ENCODE measurements at regions not wholly inside any gene's neighbourhood (a gene's known extent, or its start where the extent isn't known, plus 50 kb on each side); places are given as distances from the start of the nearest gene placed in this dataset.

GRCh38 chr1:63009421-63009820 is 225.5 kb downstream of the ATG4C start:
- no peak overlapping the region for H3K4me3 ChIP-seq
- no peaks in the 10 kb centered on the region for H3K4me1 ChIP-seq (replicated peaks in 1 of 2)
- no peak for TF ChIP-seq CTCF (IDR thresholded peaks at IDR 0.05)
- TF ChIP-seq POLR2A (IDR thresholded peaks at IDR 0.05) = no peak
- H3K27me3 ChIP-seq = peaks cover 8% of the 10 kb centered on the region
- DNase-seq = no peak
- H3K9me3 ChIP-seq (replicated peaks in 1 of 3) = no peaks in the 10 kb centered on the region
- no peaks in the 10 kb centered on the region for H3K36me3 ChIP-seq (replicated peaks in 1 of 2)
- H3K27ac ChIP-seq = no peak overlapping the region
- intact Hi-C loops (cut with DNase I) = no loop called here
- WGBS, 4 donors = 69 to 85% (median 82%) methylated on average over 3 of the region's 3 CpGs

- H3K27me3 ChIP-seq = no peaks in the 10 kb centered on the region
- H3K27ac ChIP-seq = no peak overlapping the region
- 73 to 80% (median 77%) methylated on average over 8 of the region's 8 CpGs for WGBS, 4 donors
- no peaks in the 10 kb centered on the region for H3K4me1 ChIP-seq (replicated peaks in 1 of 2)
- no peak for DNase-seq
- H3K36me3 ChIP-seq (replicated peaks in 1 of 2) = no peaks in the 10 kb centered on the region
- intact Hi-C loops (cut with DNase I) = no loop called here
- H3K4me3 ChIP-seq = no peak overlapping the region
- no peak for TF ChIP-seq POLR2A (IDR thresholded peaks at IDR 0.05)
- no peaks in the 10 kb centered on the region for H3K9me3 ChIP-seq (replicated peaks in 1 of 3)
Observed at GRCh38 chr1:63010913-63011660, 227.2 kb downstream of the ATG4C start.

- no peak overlapping the region for H3K4me3 ChIP-seq
- no peaks in the 10 kb centered on the region for H3K4me1 ChIP-seq (replicated peaks in 1 of 2)
- 34 to 44% (median 39%) methylated on average over 6 of the region's 6 CpGs for WGBS, 4 donors
- no peak overlapping the region for H3K27ac ChIP-seq
- intact Hi-C loops (cut with DNase I) = no loop called here
- no peaks in the 10 kb centered on the region for H3K27me3 ChIP-seq
- H3K36me3 ChIP-seq (replicated peaks in 1 of 2) = no peaks in the 10 kb centered on the region
- TF ChIP-seq CTCF (IDR thresholded peaks at IDR 0.05) (no peak), POLR2A (IDR thresholded peaks at IDR 0.05) (no peak)
- DNase-seq = peak; percentile 15 to 67 (median 41)
- H3K9me3 ChIP-seq (replicated peaks in 1 of 3) = no peaks in the 10 kb centered on the region
Observed at GRCh38 chr1:63012339-63012738, 228.4 kb downstream of the ATG4C start.

DNA sequence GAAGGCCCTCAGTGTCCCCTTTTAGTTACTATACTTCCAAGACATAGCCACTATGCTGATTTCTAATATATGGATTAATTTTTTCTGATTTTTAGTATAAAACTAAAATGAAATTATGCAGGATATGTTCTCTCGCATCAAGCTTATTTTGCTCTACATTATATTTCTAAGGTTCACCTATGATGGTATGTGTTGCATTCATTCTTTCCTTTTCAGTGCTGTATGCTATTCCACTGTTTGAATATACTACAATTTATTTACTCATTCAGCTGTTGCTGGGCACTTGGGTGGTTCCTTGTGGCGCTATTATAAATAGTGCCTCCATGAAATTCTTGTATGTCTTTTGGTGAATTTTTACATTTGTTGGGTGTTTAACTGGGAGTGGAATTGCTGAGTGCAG is 230.3 kb downstream of the ATG4C start:
- intact Hi-C loops (cut with DNase I) = no loop called here
- Histone ChIP-seq H3K4me1 (replicated peaks in 1 of 2) (no peaks in the 10 kb centered on the region), H3K4me3 (no peak overlapping the region), H3K27ac (no peak overlapping the region), H3K36me3 (replicated peaks in 1 of 2) (no peaks in the 10 kb centered on the region), H3K9me3 (replicated peaks in 1 of 3) (no peaks in the 10 kb centered on the region), H3K27me3 (no peaks in the 10 kb centered on the region)
- no peak for DNase-seq
- TF ChIP-seq CTCF (IDR thresholded peaks at IDR 0.05) (no peak), POLR2A (IDR thresholded peaks at IDR 0.05) (no peak)
- WGBS, 4 donors = 82 to 95% (median 87%) methylated on average over 2 of the region's 2 CpGs

DNA sequence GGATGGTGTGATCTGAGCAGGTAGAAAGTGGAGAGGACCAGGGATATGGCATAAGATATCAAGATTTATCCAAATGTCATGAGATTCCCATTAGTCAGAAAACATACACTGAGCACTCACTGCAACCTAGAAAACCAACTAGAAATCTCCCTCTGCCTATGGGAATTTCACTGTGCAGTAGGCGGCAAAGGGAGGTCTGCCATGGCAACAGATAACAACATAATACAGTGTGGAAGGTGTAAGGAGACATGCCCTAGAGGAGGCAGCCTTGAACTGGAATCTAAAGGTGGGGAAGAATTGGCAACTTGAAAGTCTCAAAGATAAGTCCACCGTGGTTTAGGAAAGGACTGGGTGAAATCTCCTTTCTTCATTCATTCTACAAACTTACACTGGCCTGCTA is 238.4 kb downstream of the ATG4C start:
- no peaks in the 10 kb centered on the region for H3K27me3 ChIP-seq
- no peak for DNase-seq
- no peak overlapping the region for H3K27ac ChIP-seq
- H3K4me3 ChIP-seq = no peak overlapping the region
- no peak for TF ChIP-seq POLR2A (IDR thresholded peaks at IDR 0.05)
- no peak for TF ChIP-seq CTCF (IDR thresholded peaks at IDR 0.05)
- H3K36me3 ChIP-seq (replicated peaks in 1 of 2) = no peaks in the 10 kb centered on the region
- H3K4me1 ChIP-seq (replicated peaks in 1 of 2) = no peaks in the 10 kb centered on the region
- intact Hi-C loops (cut with DNase I) = no loop called here
- no peaks in the 10 kb centered on the region for H3K9me3 ChIP-seq (replicated peaks in 1 of 3)
- 27 to 71% (median 43%) methylated on average over 1 to 2 of the region's 2 CpGs for WGBS, 4 donors

Measured in adrenal gland (tissue), 9 donors.